Astrocyte (in vitro differentiated cells and primary cell): ENCODE measurements at regions not wholly inside any gene's neighbourhood (a gene's known extent, or its start where the extent isn't known, plus 50 kb on each side); places are given as distances from the start of the nearest gene placed in this dataset.

Experiments
- DNase-seq: peaks from one replicate; pipeline ENCODE4 v3.0.0-alpha.2; 2010; ENCODE audit warnings: low read depth
- FAIRE-seq: peaks from 2 replicates; lab custom pipeline; 2011; peaks lifted over from hg19 to GRCh38; lab: Jason Lieb, UNC
- H2AFZ ChIP-seq: 2 replicates; pipeline ENCODE4 v1.6.0; 2012; ENCODE audit warnings: low read depth, low read length, inconsistent platforms
- H3K27ac ChIP-seq: 2 replicates; pipeline ENCODE4 v1.5.1; 2011; ENCODE audit warnings: low read depth, low read length, inconsistent platforms
- H3K27me3 ChIP-seq: 2 replicates; pipeline ENCODE4 v1.6.0; 2011; ENCODE audit warnings: low read length, inconsistent platforms; ENCODE audit not compliant: insufficient read depth
- H3K36me3 ChIP-seq: 2 replicates; pipeline ENCODE4 v1.5.1; 2011; ENCODE audit warnings: low read length, inconsistent platforms; ENCODE audit not compliant: insufficient read depth
- H3K4me1 ChIP-seq: 2 replicates; pipeline ENCODE4 v1.5.1; 2011; ENCODE audit warnings: low read length, inconsistent platforms; ENCODE audit not compliant: insufficient read depth
- H3K4me2 ChIP-seq: 2 replicates; pipeline ENCODE4 v1.6.0; 2012; ENCODE audit warnings: low read length, inconsistent platforms
- H3K4me3 ChIP-seq: 2 replicates; pipeline ENCODE4 v1.5.1; 2011; ENCODE audit warnings: low read depth, mild to moderate bottlenecking, low read length, inconsistent platforms; ENCODE audit not compliant: insufficient read depth
- H3K79me2 ChIP-seq: 2 replicates; pipeline ENCODE4 v1.6.0; 2012; ENCODE audit warnings: mild to moderate bottlenecking, low read length, inconsistent platforms; ENCODE audit not compliant: insufficient read depth
- H3K9ac ChIP-seq: 2 replicates; pipeline ENCODE4 v1.6.0; 2012; ENCODE audit warnings: mild to moderate bottlenecking, low read length, inconsistent platforms
- H3K9me3 ChIP-seq: 2 replicates; pipeline ENCODE4 v1.5.1; 2012; ENCODE audit warnings: low read depth, mild to moderate bottlenecking, low read length, inconsistent platforms; ENCODE audit not compliant: insufficient read depth
- H4K20me1 ChIP-seq: 2 replicates; pipeline ENCODE4 v1.6.0; 2012; ENCODE audit warnings: low read length, inconsistent platforms; ENCODE audit not compliant: insufficient read depth
- H3K27ac Mint-ChIP-seq: one replicate; pipeline ENCODE4 v1.8.0; 2021; ENCODE audit warnings: mild to moderate bottlenecking, mixed read lengths; ENCODE audit not compliant: unreplicated experiment
- H3K27me3 Mint-ChIP-seq: one replicate; pipeline ENCODE4 v1.8.0; 2021; ENCODE audit warnings: low read depth, mixed read lengths; ENCODE audit not compliant: unreplicated experiment
- H3K36me3 Mint-ChIP-seq: one replicate; pipeline ENCODE4 v1.8.0; 2021; ENCODE audit warnings: low read depth, mixed read lengths; ENCODE audit not compliant: unreplicated experiment
- H3K4me1 Mint-ChIP-seq: one replicate; pipeline ENCODE4 v1.8.0; 2021; ENCODE audit warnings: low read depth, mixed read lengths; ENCODE audit not compliant: unreplicated experiment
- H3K4me3 Mint-ChIP-seq: one replicate; pipeline ENCODE4 v1.8.0; 2021; ENCODE audit warnings: mild to moderate bottlenecking, moderate library complexity, mixed read lengths; ENCODE audit not compliant: unreplicated experiment
- H3K9me3 Mint-ChIP-seq: one replicate; pipeline ENCODE4 v1.8.0; 2021; ENCODE audit warnings: mild to moderate bottlenecking, mixed read lengths; ENCODE audit not compliant: unreplicated experiment
- CTCF ChIP-seq: IDR thresholded peaks from 2 replicates; pipeline ENCODE4 v1.5.1; 2011; ENCODE audit warnings: low read depth, mild to moderate bottlenecking, inconsistent platforms, low read length, moderate library complexity; ENCODE audit not compliant: insufficient read depth
- EZH2 ChIP-seq: IDR thresholded peaks from 2 replicates; pipeline ENCODE4 v1.6.1; 2012; ENCODE audit warnings: mild to moderate bottlenecking, low read length, inconsistent platforms; ENCODE audit not compliant: insufficient read depth

DNA sequence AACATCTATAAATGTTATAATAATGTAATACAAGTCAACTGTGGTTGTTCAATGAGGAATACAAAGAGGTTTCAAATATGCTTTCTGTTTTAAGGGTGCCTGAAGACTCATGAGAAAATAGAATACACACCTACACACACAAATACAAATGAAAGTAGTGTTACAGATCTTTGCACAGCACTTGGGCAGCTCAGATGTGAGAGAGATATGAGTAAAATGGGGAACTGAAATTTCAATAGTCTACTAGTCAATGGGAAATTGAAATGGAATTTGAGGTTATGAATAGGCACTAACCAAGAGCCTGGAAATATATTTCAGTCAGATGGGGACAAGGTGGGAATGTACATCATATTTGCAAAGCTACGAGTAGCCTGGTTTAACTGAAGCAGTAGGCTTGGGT, 96.6 kb downstream of the ISL1 start:
- DNase-seq (no peak), FAIRE-seq (no peak)
- Histone ChIP-seq H4K20me1 (no peaks in the 10 kb centered on the region), H3K9me3 (no peaks in the 10 kb centered on the region), H3K27ac (no peak overlapping the region), H3K27me3 (no peaks in the 10 kb centered on the region), H3K4me2 (no peak overlapping the region), H3K4me3 (no peak overlapping the region), H2AFZ (no peak overlapping the region), H3K9ac (no peak overlapping the region), H3K4me1 (no peaks in the 10 kb centered on the region), H3K36me3 (no peaks in the 10 kb centered on the region), H3K79me2 (no peaks in the 10 kb centered on the region)
- Mint-ChIP-seq H3K27me3 (no peaks in the 10 kb centered on the region), H3K36me3 (no peaks in the 10 kb centered on the region), H3K27ac (no peak overlapping the region), H3K4me1 (peaks cover 31% of the 10 kb centered on the region), H3K4me3 (no peak overlapping the region), H3K9me3 (no peaks in the 10 kb centered on the region)
- TF ChIP-seq CTCF = no peak
- TF ChIP-seq EZH2 = no peak

DNA sequence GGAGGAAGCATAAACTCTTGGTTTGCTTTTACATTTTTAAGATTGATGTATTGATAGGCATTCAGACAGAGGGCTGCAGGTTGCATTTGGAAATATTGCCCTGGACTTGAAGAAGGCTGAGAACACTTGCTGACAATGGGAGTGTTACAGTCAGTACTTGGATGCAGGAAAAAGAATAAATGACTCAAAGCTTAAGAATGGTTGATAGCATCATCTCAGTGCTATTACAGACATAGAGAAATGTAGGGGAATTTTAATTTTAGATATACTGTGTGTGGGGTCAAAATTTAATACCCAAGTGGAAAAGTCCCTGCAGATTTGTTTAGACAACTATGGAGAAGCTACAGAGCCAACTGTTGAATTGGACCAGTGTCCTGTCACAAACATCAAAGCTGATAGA, 101.1 kb downstream of the ISL1 start:
- TF ChIP-seq CTCF = no peak
- no peak for TF ChIP-seq EZH2
- Histone ChIP-seq H3K9ac (no peak overlapping the region), H3K27ac (no peak overlapping the region), H4K20me1 (no peaks in the 10 kb centered on the region), H3K36me3 (no peaks in the 10 kb centered on the region), H3K4me2 (no peak overlapping the region), H3K4me1 (no peaks in the 10 kb centered on the region), H3K9me3 (no peaks in the 10 kb centered on the region), H3K79me2 (no peaks in the 10 kb centered on the region), H3K4me3 (no peak overlapping the region), H2AFZ (no peak overlapping the region), H3K27me3 (no peaks in the 10 kb centered on the region)
- Mint-ChIP-seq H3K9me3 (no peaks in the 10 kb centered on the region), H3K36me3 (no peaks in the 10 kb centered on the region), H3K27me3 (no peaks in the 10 kb centered on the region), H3K4me1 (peaks cover 41% of the 10 kb centered on the region), H3K4me3 (no peak overlapping the region), H3K27ac (peak overlapping the region; percentile 77)
- DNase-seq (no peak), FAIRE-seq (no peak)

DNA sequence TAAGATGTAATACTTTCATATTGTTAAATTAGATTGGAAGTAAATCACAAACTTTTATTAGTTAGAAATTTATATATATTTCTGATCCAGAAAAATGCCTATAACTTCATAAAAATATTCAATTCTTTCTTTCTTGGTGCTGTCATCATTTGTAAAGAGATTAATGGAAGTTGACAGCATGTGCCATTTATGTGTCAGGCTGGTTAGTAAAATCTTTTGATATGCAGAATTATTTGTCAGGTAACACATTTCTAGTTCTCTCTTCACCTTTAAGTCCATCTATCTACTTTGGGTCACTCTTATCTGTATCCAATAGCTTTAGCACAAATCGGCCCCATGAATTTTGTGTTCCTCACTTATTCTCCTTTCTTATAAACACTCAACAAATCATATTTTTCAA, 102.9 kb downstream of the ISL1 start:
- no peaks in the 10 kb centered on the region for H3K9me3 ChIP-seq
- H3K27ac ChIP-seq = no peak overlapping the region
- no peaks in the 10 kb centered on the region for H3K4me1 ChIP-seq
- no peaks in the 10 kb centered on the region for H3K27me3 ChIP-seq
- H3K4me3 ChIP-seq = no peak overlapping the region
- FAIRE-seq (no peak), DNase-seq (no peak)
- no peaks in the 10 kb centered on the region for H4K20me1 ChIP-seq
- Mint-ChIP-seq H3K9me3 (no peaks in the 10 kb centered on the region), H3K4me1 (peaks cover 37% of the 10 kb centered on the region), H3K27me3 (no peaks in the 10 kb centered on the region), H3K4me3 (no peak overlapping the region), H3K27ac (no peak overlapping the region), H3K36me3 (no peaks in the 10 kb centered on the region)
- no peak overlapping the region for H3K9ac ChIP-seq
- no peaks in the 10 kb centered on the region for H3K79me2 ChIP-seq
- H2AFZ ChIP-seq = no peak overlapping the region
- H3K4me2 ChIP-seq = no peak overlapping the region
- TF ChIP-seq EZH2 = no peak
- TF ChIP-seq CTCF = no peak
- H3K36me3 ChIP-seq = no peaks in the 10 kb centered on the region
